NCI-H460 (cell line): ENCODE measurements at regions not wholly inside any gene's neighbourhood (a gene's known extent, or its start where the extent isn't known, plus 50 kb on each side); places are given as distances from the start of the nearest gene placed in this dataset.
"Not testable (repeated sequence)": the region's sequence is repeated elsewhere in the genome, so short reads cannot be mapped to it uniquely, and the experiment has no call there.

Experiments used
- DNase-seq: peaks from one replicate; pipeline ENCODE4 v3.0.0-alpha.2; 2016; ENCODE audit warnings: low read depth; ENCODE audit errors: extremely low read depth

DNA sequence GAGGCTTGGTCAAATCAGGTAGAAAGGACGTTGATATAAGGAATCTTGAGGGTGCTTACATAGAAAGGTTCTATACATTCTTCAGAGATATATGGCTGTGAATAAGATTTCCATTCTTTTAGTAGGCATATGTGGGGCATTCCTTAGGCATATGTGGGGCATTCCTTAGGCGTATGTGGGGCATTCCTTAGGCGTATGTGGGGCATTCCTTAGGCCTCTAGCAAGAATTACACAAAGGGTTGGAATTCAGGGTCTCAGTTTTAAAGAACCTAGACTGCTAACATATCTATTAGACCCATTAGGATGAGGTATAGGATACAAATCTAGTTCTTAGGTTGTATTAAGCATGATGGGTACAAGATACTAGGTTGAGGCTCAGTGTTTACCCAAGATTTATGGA lies 607.8 kb downstream of the SI start:
- DNase-seq = no peak

DNA sequence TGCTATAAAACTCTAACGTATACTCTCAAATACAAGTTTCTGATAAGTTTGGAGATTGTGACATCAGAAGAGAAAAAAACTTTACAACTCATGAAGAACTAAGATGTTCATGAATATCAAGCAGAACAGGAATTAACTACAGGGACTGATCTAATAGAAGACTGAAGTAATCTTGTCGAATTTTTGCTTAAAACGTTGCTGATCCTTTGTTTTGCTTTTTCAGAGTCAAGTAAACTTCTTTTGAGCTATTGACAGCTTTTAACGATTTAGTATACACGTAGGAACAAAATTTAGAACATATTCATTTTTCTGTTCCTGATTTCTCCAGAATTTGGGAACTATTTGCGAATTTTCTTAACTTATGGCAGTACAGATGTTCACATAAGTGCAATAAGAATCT lies 610.2 kb downstream of the SI start:
- DNase-seq = no peak

DNA sequence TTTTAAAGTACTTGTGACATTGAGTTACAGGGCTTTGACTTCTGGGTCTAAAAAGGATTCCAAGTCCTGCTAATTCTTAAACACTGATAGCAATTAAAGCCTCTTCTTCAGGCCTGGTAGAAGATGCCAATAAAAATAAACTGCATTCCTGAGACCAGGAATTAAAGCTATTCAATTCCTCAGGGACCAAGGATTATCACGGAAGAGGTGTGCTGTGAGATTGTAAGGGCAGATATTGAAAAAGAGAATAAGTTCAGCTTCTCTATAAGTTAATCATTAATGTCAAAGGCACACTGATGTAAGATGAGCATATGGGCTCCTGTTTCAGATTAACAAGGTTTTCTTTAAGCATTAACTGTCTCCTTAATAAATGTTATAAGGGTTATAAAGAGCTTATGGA lies 611.3 kb downstream of the SI start:
- DNase-seq = no peak

DNA sequence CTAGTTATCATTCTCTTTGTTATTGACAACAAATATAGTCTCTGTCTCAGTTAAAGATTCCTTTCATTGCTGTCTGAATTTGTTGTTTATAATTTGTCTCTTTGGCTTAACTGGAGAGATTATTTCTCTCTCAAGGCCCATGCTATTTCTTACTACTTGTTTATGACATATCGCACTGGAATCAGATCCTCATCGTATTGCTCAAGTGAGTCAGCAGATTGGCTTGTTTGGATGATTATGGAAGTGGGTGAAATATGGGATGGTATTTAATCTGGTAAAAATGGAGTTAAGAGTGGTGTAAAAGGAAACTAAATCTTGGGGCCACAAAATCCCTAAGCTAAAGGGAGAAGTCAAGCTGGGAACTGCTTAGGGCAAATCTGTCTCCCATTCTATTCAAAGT lies 613.1 kb downstream of the SI start:
- no peak for DNase-seq

DNA sequence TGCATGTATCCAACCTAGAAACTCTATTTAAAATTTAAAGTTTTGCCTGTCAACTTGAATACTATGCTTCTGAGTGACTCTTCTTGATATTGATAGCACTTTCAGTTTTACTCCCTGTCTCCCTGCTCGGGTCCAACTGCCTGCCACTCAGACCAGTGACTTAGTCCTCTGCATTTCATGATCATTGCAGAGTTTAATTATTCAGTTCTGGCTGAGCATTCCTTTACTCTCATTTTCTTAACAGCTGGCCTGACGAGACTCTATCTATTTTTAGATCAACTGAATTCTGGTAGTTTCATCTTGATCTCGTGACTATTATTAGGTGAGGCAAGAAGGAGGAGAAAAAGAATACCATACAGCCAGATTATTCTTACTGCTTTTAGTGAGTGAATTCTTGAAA lies 617.4 kb downstream of the SI start:
- no peak for DNase-seq

DNA sequence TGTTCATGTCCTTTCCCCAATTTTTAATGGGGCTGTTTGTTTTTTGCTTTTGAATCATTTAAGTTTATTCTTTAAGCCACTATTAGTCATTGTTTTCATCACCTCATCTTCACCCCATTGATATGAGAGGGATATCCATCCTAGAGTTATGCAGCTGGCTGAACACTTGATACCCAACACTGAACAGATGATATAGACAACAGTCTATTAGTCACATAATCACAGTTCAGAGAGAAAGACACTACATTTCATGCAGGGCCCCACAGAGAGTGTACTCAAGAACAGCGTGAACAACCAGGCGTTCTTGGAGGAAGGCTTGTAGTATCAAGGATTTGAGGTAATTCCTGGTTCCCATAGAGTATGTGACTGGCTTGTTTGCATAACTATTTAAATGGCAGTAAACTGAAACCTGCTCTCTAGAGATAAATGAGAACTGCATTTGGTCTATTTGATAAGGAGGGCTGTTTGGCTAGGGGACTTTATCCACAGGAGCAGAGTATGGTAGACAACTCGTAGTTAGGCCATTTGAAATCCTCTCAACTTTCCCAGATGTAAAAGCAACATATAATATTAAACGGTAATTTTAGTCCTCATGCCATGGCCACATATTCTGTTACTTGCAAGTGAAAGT lies 618.7 kb downstream of the SI start:
- no peak for DNase-seq

DNA sequence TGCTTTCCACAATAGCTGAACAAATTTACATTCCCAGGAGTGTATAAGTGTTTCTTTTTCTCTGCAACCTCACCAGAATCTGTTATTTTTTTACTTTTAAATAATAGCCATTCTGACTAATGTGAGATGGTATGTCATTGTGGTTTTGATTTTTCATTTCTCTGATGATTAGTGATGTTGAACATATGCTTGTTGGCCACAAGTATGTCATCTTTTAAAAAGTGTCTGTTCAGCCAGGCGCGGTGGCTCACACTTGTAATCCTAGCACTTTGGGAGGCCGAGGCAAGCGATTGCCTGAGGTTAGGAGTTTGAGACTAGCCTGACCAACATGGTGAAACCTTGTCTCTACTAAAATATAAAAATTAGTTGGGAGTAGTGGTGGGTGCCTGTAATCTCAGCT lies 619.3 kb downstream of the SI start:
- DNase-seq = no peak

DNA sequence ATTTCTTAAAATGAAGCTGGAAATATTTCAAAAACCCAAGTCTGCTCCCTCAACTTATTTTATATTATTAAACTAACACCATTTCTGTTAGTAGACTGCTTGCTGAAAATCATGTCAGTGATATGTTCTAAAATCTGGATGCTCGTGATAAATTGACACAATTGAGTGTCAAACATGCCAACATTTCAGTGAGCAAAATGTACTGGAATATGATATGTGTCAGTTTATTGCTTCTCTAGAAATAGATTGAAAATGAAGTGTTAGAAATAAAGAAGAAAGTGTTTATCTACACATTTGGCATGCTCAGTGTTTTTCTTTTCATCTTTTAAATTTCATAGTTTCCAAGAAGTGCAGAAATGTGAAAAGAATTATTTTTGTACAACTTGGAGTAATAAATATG lies 624.6 kb downstream of the SI start:
- no peak for DNase-seq

DNA sequence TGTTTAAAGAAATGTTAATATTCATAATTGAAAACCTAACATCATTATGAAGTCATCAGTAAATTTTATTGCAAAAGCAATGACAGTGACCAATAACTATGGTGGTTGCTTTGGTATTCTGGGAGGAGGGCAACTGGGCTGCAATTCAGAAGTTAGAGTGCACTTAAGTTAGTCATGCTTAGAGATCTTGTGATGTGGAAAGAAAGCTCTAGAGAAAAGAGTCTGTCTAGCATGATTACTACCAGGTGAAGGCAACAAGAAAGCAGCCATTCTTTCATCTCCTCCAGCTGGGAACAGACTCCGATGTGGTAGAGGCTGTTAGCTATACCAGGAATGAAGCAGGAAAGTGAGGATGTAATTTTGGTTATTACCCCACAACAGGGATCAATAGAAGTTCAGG lies 625.6 kb downstream of the SI start:
- no peak for DNase-seq

DNA sequence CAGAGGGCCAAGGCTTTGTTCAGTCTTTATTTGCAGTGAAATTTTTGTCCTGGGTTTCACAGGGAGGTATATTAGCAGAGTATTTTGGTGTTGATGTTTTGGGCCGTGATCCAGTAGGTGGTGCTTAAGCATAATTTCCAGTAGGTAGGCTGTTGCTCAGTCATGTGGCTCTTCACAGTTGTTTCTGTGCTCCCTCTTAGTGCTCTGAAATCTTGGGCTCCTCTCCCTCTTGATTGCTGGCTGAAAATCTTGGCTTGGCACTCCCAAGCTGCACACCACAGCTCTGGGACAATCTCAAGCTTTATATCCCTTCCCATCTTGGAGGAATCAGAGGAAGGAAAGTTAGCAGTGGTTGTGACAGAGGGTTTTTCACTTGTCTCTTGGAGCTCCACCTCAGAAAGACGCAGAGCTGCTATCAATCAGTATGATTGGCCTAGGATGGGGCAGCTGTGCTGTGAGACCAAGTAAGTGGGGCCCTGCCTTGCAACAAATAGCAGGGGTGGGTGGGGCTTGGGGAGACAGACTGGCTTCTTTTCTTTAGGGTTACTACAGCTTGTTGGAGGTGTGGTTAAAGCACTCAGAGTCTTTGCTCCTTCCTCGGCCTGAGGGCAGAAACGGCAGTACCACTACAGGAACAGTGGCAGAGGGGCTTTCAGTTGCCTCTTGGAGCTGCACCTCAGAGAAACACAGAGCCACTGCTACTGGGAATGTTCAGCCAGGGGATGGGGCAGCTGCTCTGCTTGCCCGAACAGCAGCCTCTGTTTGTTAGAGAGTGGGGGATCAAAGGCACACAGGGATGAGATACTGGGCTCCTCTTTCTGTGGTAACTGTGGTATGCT lies 627.0 kb downstream of the SI start:
- DNase-seq = no peak

DNA sequence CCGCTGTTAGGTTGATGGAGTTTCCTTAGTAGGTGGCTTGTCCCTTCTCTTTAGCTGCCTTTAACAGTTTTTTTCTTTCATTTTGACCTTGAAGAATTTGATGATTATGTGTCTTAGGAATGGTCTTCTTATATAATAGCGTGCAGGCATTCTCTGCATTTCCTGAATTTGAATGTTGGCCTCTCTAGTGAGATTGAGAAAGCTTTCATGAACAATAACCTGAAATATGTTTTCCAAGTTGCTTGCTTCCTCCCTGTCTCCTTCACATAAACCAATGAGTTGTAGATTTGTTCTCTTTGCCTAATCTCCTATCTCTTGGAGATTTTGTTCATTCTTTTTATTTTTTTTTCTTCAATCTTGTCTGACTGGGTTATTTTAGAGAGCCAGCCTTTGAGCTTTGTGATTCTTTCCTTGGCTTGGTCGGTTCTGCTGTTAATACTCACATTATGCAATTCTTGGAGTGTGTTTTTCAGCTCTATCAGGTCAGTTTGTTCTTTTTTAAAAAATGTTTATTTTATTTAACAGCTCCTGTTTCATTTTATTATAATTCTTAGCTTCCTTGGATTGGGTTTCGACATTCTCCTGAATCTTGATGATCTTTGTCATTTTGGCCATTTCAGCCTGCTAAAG lies 627.9 kb downstream of the SI start:
- DNase-seq = no peak

DNA sequence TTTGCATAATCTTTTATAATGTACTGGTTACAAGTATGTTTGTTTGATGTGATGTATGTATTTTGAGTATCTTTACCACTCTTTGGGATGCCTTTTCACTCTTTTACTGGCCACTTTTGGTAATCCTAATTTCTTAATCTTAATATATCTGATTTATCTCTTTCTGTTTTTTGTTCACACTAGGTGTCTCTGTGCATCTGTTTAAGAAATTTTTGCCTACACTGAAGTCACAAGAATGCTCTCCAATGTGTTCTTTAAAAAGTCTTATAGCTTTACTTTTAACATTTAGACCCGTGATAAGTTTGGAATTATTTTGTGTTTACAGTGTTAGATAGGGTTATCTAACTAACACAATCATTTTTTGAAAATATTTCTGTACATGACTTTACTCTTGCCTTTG lies 659.1 kb downstream of the SI start:
- DNase-seq = no peak

DNA sequence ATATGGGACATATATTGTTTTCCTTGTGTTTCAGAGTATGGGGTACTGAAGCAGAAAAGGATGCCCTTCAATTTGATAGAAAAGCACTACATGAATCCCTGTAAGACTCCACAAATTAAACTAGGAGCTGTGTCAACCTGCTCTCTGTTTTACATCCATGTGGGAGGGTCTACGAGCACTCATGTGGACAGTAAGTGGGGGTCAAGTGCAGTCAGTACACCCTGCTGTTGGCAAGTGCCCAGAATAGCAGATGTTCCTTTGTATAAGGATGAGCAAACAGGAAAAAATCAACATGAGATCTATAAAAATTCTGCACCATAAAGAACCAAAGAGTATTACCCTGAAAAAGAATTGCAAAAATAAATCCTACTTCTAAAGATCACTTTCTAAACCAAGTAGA lies 659.9 kb downstream of the SI start:
- no peak for DNase-seq

DNA sequence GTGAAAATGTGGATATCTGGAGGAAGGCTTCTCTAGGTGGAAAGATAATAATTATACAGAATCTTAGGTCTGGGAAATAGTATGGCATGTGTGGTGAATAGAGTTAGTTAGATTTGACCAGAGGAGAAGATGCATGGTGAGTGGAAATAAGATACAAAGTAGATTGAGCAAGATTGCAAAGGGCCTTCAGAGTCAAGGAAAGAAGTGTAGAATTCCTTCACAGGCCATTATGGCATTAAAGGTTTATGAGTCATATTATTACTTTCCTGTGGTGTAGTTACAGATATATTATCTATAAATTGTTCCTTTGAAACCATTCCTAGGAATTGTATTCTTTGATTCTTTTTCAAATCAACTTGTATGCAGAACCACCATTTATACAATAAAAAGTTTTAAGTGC lies 660.3 kb downstream of the SI start:
- DNase-seq = no peak

DNA sequence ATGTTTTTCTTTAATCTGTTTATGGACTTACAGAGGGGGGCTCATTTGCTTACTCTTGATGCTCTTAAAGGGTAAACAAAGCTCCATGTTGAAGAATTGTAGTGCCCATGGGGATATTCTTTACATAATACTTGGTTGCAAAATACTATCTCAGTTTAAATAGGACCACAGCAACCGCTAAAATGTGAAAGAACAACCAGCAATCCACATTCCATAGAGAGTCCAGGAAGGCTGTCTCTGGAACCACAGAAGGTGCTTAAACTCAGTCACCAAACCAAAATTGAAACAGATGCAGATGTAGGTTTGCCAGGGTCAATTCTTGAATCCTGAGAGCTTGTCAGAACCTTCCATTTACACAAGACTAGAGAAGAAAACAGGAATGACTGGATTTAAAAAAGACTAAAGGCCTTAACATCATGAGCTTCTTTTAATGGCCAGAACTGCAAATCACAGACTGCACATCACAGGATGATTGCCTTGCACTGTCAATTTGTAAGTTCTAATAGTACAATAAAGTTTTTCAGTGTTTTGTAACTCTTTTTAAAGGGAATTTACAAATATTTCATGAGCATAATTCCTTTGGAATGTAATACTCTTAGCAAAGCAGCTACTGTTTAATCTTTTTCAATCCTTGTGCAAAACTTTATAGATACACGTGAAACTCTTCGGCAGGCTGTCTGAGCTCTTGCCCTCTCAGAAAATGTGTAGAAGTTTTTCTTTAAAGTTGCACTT lies 661.6 kb downstream of the SI start:
- no peak for DNase-seq

DNA sequence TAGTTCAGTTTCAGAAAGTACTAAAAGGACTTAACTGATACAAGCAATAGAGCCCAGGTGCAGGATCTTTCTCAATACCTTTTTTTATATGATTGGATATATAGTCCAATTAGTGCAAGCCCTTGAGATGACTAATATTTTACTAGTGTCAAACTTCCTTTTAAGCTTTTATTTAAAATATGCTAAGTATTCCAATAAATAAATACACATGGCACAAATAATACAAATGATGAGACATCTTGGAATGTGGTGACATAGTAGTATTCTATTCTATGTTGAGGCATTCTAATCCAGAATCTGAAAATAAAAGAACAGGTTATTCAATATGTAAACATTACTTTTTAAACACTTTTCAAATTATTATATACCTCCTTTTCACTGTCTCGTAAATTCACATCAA lies 670.0 kb downstream of the SI start:
- no peak for DNase-seq

DNA sequence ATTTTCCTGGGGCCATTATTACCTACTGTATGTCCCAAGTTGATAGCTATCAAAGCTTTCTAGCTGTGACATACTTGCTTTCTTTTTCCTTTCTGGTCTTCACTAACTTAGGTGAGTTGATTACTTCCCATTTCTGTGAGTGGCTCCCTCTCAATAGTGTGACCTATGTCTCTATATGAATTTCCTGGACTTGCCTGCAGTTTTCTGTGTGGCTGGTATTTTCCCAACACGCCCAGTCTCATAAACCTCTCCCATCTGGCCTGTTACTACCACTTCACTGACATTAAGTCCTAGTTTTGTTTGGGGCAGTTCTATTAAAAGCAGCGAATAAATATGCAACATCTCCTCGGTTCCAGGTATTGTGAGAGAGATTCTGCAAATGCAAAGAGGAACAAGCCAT lies 671.2 kb downstream of the SI start:
- DNase-seq = no peak

DNA sequence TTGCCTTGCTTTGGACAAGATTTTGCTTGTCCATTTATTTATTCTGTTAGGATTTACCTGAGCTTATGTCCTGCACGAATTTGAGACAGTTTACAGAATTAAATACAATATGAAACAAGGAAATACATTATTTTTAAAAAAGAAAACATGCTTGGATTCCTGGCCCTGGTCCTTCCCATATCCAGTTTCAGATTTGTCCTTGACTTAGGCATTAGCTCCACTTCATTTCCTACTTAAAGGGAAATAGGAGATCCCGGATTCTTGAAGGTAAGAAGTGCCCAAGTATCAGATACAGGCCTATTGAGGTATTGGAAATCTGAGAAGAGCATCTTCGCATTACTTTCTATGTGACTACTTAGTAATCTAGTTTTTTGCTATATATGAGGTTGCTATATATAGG lies 672.0 kb downstream of the SI start:
- DNase-seq = no peak

DNA sequence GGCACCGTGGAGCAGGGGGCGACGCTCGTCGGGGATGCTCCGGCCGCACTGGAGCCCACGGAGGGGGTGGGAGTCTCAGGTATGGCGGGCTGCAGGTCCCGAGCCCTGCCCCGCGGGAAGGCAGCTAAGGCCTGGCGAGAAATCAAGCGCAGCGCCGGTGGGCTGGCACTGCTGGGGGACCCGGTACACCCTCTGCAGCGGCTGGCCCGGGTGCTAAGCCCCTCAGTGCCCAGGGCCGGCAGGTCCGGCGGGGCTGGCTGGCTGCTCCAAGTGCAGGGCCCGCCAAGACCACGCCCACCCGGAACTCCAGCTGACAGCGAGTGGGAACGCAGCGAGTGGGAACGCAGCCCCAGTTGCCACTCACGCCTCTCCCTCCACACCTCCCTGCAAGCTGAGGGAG lies 676.4 kb downstream of the SI start:
- DNase-seq = no peak

DNA sequence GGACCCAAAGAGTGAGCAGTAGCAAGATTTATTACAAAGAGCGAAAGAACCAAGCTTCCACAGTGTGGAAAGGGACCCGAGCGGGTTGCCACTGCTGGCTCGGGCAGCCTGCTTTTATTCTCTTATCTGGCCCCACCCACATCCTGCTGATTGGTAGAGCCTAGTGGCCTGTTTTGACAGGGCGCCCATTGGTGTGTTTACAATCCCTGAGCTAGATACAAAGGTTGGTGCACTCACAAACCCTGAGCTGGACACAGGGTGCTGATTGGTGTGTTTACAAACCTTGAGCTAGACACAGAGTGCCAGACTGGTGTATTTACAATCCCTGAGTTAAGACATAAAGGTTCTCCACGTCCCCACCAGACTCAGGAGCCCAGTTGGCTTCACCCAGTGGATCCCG lies 676.9 kb downstream of the SI start:
- not testable (repeated sequence) for DNase-seq

DNA sequence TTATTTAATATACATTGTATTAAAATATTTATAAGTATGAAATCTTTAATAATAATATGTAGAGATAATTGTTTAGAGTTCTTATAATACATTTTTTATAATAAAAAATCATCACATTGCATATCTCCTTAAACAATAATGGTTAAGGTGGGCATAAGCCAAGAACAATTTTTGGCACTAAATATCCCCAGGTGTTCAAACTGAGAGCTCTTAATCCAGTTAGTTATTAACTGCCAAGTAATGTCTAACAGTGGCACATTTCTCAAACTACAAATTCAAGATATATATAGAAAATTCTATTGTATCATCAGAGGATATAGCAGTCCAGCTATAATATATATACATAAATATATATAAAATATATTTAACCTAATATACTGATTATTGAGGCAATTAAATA lies 680.8 kb downstream of the SI start:
- no peak for DNase-seq

DNA sequence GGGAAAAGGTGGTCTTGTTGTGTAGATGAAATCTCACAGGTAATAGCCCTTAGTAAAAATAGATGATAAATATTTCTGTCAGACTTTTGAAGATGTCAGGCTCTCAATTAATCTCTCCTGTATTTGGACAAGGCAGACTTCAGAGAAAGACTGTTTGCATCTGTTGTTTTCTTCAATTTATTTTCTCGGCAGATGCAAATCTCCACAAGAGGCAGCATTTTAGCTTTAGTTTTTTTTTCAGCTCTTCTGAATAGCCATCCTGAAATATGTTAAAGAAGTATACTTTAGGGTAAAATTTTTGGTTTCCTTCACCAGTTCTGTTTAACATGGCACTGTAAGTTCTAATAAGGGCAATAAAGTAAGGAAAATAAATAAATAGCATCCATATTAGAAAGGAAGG lies 685.1 kb downstream of the SI start:
- no peak for DNase-seq
